Suppressor macrophage (primary cell): ENCODE measurements at regions not wholly inside any gene's neighbourhood (a gene's known extent, or its start where the extent isn't known, plus 50 kb on each side); places are given as distances from the start of the nearest gene placed in this dataset.
"Not testable (repeated sequence)": the region's sequence is repeated elsewhere in the genome, so short reads cannot be mapped to it uniquely, and the experiment has no call there.

ENCODE experiments used
- DNase-seq, 4 experiments: peaks; one replicate each; pipeline ENCODE4 v3.0.0-alpha.2; 2020 to 2022

GRCh38 chr14:26293909-26294308 is 303.9 kb downstream of the NOVA1 start:
- DNase-seq: no peak

DNA sequence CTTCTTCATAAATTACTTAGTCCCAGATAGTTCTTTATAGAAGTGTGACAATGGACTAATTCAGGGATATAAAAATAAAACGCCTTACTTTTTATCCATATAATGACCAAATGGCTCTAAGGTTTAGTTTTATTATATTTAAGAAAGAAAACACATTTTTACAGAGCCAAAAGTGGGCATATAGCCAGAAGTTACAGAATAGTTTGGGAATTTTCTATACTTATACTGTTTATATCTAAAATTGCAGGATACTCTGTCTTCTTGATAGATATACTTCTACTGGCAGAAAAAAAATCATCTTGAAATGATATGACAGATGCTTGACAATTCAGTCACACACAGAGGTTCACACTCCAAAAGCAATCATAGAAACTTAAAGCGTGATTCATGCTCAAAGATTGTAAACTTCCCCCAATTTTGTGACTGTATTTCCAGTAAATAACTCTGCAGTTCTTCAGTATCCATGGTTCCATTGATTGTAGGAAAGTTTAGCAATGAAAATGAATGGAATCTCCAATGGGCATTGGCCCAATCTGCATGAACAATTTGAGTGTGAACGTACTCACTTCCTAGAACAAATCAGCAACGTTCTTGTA is 307.8 kb downstream of the NOVA1 start:
- no peak for DNase-seq

GRCh38 chr14:26286913-26287205 is 311.0 kb downstream of the NOVA1 start:
- DNase-seq: no peak

DNA sequence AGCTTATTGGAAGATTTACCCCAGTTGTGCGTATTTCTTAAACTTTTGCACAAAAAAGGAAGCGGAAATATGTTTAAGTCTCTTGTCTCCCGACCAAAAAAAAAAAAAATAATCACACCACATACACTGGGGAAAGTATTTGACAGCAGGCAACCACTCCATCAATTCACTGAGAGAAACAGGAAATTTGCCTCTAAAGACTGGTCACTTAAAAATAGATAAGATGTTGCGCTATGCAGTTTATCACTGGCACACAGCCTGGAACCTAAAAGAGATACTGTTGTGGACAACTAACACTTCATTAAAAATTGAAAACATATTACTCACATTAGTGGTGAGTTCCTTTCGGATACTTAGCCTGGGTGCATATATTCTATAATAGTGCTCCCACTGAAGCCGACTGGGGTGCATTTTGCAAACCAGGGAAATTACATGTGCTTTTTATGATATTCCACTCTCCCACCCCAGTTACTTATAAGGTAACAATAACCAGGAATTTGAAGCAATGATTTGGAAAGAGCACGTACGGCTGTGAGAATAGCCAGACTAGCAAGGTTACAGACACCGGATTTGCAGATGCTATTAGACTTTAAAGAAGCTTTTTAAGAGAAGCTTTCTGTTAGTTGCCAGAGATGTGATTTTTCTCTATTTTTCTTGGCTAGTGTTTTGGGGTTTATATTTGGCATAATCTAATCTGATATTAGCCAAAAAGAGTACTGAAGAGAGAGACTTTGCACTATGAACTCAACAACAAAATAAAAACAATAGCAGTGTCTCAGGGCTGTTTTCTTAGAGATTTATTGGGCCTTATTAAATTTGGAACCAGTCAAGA is 311.5 kb downstream of the NOVA1 start:
- no peak for DNase-seq

- no peak for DNase-seq
Measured at GRCh38 chr14:26282578-26282977, 315.3 kb downstream of the NOVA1 start.

DNA sequence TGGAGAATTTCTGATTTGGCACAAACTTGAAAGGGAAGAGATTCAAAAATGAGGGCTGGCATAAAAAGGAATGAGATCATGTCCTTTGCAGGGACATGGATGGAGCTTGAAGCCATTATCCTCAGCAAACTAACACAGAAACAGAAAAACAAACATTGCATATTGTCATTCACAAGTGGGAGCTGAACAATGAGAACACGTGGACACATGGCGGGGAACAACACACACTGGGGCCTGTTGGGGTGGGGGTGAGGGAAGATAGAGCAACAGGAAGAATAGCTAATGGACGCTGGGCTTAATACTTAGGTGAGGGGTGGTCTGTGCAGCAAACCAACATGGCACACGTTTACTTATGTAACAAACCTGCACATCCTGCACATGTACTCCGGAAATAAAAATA is 315.8 kb downstream of the NOVA1 start:
- not testable (repeated sequence) for DNase-seq

DNA sequence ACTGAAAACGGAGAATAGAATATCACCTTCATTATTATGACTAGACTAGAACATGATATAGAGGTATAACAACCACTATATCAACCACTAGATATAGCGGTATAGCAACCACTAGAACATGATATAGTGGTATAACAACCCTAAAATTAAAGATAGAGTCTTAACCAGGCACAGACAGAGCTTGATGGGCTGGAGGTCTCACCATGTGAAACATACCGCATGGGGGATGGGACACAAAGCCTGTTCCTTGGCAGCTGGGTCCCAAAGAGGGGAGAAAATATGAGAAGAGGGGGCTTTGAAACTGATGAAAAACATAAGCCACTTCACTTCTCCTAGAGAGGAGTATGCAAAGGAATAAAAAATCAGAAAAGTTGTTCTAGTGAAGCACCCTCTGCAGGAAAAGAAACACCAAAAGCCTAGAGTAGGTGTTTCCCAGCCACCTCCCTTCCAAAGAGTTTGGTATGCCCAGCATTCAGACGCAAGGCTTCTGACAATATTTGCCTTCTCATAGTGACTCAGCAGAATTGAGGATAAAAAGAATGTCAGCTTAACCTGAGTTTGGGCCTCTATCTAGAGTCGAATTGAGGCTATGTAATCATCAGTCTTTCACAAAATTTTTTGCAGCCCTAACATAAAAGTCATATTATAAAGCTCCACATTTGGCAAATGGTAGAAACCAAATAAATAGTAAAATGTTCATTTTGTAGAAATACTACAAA is 316.4 kb downstream of the NOVA1 start:
- peak in 2 of 4 experiments; percentile 1 to 3 for DNase-seq

DNA sequence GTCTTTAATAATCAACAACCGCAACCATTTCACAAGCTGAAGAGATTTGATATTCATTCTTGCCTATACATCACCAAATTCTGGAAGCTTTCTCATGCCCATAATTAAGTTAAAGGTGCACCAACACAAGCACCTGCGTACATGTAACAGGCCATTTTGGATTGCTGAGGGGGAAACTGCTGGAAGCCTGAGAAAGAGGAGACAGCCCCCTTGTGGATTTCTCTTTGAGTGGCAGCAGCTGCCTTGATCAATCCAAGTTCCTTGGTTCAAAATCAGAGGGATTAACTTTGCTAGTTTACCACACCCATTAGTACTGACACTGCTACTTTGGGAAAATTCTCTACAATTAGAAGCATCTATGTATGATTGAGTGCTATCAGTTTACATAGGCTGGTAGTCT is 321.1 kb downstream of the NOVA1 start:
- no peak for DNase-seq

- no peak for DNase-seq
Measured at GRCh38 chr14:26265170-26265685, 332.6 kb downstream of the NOVA1 start.

GRCh38 chr14:26261368-26262122 is 336.3 kb downstream of the NOVA1 start:
- no peak for DNase-seq

GRCh38 chr14:26255213-26255612 is 342.6 kb downstream of the NOVA1 start:
- no peak for DNase-seq

GRCh38 chr14:26252176-26252575 is 345.7 kb downstream of the NOVA1 start:
- DNase-seq: no peak

DNA sequence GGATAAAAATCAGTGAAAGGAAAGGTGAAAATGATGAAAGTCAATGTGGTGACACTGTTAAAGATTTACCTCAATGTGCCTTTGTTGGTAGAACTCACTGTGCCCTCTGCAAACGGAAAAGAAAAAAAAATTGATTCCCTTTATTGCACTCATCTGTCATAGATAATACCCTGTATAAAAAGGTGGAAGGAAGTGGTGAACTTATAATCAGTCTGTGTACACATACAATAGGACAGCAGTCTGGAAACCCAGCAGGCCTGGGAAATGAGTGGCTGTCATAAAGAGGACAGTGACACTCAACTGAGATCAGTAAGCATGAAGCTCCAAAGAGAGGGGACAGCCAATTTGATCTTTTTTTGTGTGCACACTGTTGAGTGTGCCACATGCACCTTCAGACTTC is 364.7 kb downstream of the NOVA1 start:
- DNase-seq: no peak

- no peak for DNase-seq
Measured at GRCh38 chr14:26218861-26219260, 379.0 kb downstream of the NOVA1 start.

DNA sequence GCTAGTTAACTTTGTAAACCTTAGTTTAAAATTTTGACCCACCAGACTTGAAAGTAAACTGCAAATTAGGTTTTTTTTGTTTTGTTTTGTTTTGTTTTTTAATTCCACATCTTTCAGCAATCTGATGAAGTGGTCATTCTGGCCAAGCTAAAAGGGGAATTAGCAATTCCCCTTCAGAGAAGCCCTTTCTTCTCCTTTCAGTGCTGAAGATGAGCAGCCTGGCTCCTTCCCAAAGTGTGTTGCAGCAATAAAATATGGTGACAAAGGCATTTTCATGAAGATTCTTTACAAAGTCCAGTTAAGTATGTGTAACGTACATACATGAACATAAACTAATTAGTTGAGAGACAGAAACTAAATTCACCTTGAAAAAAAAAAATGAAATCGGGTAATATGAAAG is 380.1 kb downstream of the NOVA1 start:
- no peak for DNase-seq

- no peak for DNase-seq
Measured at GRCh38 chr14:26216786-26217185, 381.0 kb downstream of the NOVA1 start.

DNA sequence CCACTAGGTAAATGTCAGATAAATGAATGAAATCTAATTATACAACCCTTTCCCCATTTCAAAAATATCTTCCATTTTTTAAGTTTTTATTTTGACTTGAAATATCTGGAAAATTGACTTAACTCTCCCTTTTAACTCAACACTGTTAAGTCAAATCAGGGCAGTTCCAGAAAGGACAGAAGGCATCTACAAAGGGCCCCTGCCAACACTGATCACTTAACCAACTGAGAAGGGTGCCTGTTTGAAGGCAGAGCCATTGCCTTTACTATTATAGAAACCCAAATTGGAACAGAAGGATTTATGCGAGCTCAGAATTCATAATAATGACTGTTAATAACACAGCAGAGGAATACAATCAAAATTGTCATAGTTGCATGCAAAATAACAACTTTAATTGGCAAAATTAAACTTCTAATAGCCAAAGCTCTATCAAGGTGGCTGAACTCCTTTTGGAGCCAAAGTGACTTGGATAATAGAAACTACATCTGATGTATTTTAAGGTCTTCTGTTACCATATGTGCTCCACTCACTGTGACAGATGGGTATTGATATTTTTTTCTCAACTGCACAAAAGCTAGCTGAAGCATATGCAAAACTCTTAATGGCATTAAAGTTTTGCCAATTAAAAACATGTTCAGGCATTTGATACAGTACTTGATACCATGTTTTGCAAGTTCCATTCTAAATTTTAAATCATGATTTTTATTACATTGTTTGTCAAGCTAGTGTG is 383.8 kb downstream of the NOVA1 start:
- no peak for DNase-seq

GRCh38 chr14:26209699-26210098 is 388.1 kb downstream of the NOVA1 start:
- DNase-seq: no peak

- DNase-seq: no peak
Measured at GRCh38 chr14:26206640-26207039, 391.2 kb downstream of the NOVA1 start.

GRCh38 chr14:26204728-26205479 is 392.9 kb downstream of the NOVA1 start:
- DNase-seq: no peak

- no peak for DNase-seq
Measured at GRCh38 chr14:26204366-26204727, 393.5 kb downstream of the NOVA1 start.

- DNase-seq: no peak
Measured at GRCh38 chr14:26200687-26201086, 397.1 kb downstream of the NOVA1 start.
